KMS-11 (cell line): ENCODE measurements at regions not wholly inside any gene's neighbourhood (a gene's known extent, or its start where the extent isn't known, plus 50 kb on each side); places are given as distances from the start of the nearest gene placed in this dataset.

Experiments
- H2AFZ ChIP-seq: fragments of 200-600 bp; sonication (generic); 2 replicates; pipeline ENCODE4 v1.6.1; 2016; ENCODE audit warnings: antibody characterized with exemption, mixed run types, low read depth
- H3K27ac ChIP-seq: fragments of 200-600 bp; sonication (generic); 2 replicates; pipeline ENCODE4 v1.6.1; 2016; ENCODE audit warnings: mild to moderate bottlenecking, mixed run types
- H3K27me3 ChIP-seq: fragments of 200-600 bp; sonication (generic); 2 replicates; pipeline ENCODE4 v1.6.1; 2017; ENCODE audit warnings: mild to moderate bottlenecking, low read depth, mixed run types, moderate library complexity; ENCODE audit not compliant: insufficient read depth
- H3K36me3 ChIP-seq: fragments of 200-600 bp; sonication (generic); 2 replicates; pipeline ENCODE4 v1.6.1; 2017; ENCODE audit warnings: mild to moderate bottlenecking, mixed run types; ENCODE audit not compliant: insufficient read depth
- H3K4me1 ChIP-seq: fragments of 200-600 bp; sonication (generic); 2 replicates; pipeline ENCODE4 v1.6.1; 2016; ENCODE audit warnings: mild to moderate bottlenecking, low read depth, mixed run types; ENCODE audit not compliant: poor library complexity, severe bottlenecking
- H3K4me2 ChIP-seq: fragments of 200-600 bp; sonication (generic); 2 replicates; pipeline ENCODE4 v1.7.0; 2016; ENCODE audit warnings: mild to moderate bottlenecking, mixed run types
- H3K4me3 ChIP-seq: fragments of 200-600 bp; sonication (generic); IDR thresholded peaks from 2 replicates; pipeline ENCODE4 v1.6.1; 2017; ENCODE audit warnings: low read depth, low read length, mixed read lengths; ENCODE audit not compliant: insufficient read depth
- H3K79me2 ChIP-seq: fragments of 200-600 bp; sonication (generic); 2 replicates; pipeline ENCODE4 v1.6.1; 2016; ENCODE audit warnings: low read depth, mixed run types; ENCODE audit not compliant: insufficient read depth
- H3K9ac ChIP-seq: fragments of 200-600 bp; sonication (generic); 2 replicates; pipeline ENCODE4 v1.6.1; 2016; ENCODE audit warnings: mild to moderate bottlenecking, mixed run types
- H4K20me1 ChIP-seq: fragments of 200-600 bp; sonication (generic); 2 replicates; pipeline ENCODE4 v1.6.1; 2016; ENCODE audit warnings: mild to moderate bottlenecking, mixed run types; ENCODE audit not compliant: insufficient read depth
- TF ChIP-seq, protein P1 (sequence below): fragments of 200-600 bp; sonication (generic); conservative IDR thresholded peaks from 2 replicates; pipeline ENCODE4 v1.6.1; 2017; ENCODE audit warnings: low read depth, mild to moderate bottlenecking, antibody characterized with exemption, low read length, moderate library complexity, mixed read lengths

DNA sequence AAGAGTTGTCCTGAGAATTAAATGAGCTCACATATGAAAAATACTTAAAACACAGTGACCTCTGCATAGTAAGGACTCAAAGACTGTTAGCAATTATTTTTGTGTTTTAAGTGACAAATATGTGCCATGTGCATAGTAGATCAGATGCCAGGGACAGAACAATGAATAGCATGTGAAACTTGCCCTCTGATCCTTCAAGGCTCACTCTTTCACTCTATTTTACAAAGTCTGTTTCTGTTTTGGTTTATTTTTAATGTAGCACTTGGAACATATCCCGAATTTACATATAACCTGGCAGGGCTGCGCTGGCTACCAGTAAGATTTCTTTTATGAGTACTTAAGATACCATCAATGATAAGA is 135.5 kb upstream of the TNFAIP3 start:
- H3K4me3 ChIP-seq = no peak overlapping the region
- H3K4me2 ChIP-seq = no peak overlapping the region; the same call in 1 of the 2 replicates
- H3K27ac ChIP-seq = no peak overlapping the region
- no peaks in the 10 kb centered on the region for H4K20me1 ChIP-seq
- no peaks in the 10 kb centered on the region for H3K36me3 ChIP-seq
- no peak overlapping the region for H3K9ac ChIP-seq
- TF ChIP-seq, protein P1, sequence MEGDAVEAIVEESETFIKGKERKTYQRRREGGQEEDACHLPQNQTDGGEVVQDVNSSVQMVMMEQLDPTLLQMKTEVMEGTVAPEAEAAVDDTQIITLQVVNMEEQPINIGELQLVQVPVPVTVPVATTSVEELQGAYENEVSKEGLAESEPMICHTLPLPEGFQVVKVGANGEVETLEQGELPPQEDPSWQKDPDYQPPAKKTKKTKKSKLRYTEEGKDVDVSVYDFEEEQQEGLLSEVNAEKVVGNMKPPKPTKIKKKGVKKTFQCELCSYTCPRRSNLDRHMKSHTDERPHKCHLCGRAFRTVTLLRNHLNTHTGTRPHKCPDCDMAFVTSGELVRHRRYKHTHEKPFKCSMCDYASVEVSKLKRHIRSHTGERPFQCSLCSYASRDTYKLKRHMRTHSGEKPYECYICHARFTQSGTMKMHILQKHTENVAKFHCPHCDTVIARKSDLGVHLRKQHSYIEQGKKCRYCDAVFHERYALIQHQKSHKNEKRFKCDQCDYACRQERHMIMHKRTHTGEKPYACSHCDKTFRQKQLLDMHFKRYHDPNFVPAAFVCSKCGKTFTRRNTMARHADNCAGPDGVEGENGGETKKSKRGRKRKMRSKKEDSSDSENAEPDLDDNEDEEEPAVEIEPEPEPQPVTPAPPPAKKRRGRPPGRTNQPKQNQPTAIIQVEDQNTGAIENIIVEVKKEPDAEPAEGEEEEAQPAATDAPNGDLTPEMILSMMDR = no peak
- H3K4me1 ChIP-seq = peaks cover 28% of the 10 kb centered on the region
- H2AFZ ChIP-seq = no peak overlapping the region
- no peaks in the 10 kb centered on the region; the same call in 1 of the 2 replicates for H3K27me3 ChIP-seq
- H3K79me2 ChIP-seq = no peaks in the 10 kb centered on the region

DNA sequence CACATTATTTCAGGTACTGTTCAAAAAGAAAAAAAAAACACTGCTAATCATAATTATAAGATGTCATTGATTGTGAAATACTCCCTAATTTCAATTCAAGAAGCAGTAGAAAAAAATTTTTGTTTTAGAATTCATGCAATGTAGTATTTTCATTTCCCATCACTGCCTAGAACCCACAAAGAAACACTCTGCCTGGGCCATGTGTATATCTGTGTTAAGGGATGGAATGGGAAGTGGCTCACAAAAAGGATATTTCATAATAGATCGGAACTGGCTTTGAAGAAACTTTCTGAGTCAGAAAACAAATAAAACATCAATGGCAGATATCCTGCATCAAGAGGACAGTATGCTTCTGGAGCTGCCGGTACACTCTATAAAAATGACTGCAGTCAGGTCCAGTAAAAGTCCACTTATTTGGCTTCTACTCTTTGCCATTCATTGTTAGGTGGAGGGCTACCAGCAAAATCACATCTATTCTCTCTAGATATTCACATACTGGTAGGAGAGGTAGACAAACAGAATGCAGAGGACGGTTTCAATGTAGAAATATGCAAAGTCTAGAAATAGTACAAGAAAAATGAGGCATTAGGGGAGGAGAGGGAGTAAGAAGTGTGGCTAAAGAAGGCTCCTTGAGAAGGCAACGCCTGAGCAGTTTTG is 135.0 kb upstream of the TNFAIP3 start:
- Histone ChIP-seq H3K9ac (no peak overlapping the region), H3K4me3 (no peak overlapping the region), H3K4me1 (peaks cover 33% of the 10 kb centered on the region), H3K4me2 (no peak overlapping the region; the same call in 1 of the 2 replicates), H2AFZ (no peak overlapping the region), H3K27ac (no peak overlapping the region), H3K79me2 (no peaks in the 10 kb centered on the region), H4K20me1 (no peaks in the 10 kb centered on the region), H3K36me3 (no peaks in the 10 kb centered on the region), H3K27me3 (no peaks in the 10 kb centered on the region; the same call in 1 of the 2 replicates)
- TF ChIP-seq, protein P1 = no peak

DNA sequence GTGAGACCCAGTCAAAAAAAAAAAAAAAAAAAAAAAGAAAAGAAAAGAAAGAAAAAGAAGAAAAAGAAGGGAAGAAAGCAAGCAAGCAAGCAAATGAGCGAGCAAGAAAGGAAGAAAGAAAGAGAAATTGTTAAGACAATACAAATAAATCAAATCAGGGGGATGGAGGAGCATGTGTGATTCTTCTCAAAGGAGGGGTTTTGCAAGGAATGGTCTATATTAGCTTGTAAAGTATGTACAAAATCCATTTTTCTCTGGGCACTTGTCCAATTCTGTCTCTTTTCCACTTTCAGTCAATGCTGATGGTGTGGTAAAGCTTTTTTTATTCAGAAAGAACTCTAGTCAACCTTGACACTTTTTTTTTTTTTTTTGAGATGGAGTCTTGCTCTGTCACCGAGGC is 133.7 kb upstream of the TNFAIP3 start:
- peaks cover 2% of the 10 kb centered on the region; the same call in 1 of the 2 replicates for H3K27me3 ChIP-seq
- no peaks in the 10 kb centered on the region for H4K20me1 ChIP-seq
- no peak overlapping the region for H3K4me3 ChIP-seq
- TF ChIP-seq, protein P1 = no peak
- H3K9ac ChIP-seq = no peak overlapping the region
- H3K4me1 ChIP-seq = peaks cover 39% of the 10 kb centered on the region
- no peak overlapping the region for H3K27ac ChIP-seq
- H3K36me3 ChIP-seq = no peaks in the 10 kb centered on the region
- no peak overlapping the region for H2AFZ ChIP-seq
- H3K4me2 ChIP-seq = no peak overlapping the region
- no peaks in the 10 kb centered on the region for H3K79me2 ChIP-seq

DNA sequence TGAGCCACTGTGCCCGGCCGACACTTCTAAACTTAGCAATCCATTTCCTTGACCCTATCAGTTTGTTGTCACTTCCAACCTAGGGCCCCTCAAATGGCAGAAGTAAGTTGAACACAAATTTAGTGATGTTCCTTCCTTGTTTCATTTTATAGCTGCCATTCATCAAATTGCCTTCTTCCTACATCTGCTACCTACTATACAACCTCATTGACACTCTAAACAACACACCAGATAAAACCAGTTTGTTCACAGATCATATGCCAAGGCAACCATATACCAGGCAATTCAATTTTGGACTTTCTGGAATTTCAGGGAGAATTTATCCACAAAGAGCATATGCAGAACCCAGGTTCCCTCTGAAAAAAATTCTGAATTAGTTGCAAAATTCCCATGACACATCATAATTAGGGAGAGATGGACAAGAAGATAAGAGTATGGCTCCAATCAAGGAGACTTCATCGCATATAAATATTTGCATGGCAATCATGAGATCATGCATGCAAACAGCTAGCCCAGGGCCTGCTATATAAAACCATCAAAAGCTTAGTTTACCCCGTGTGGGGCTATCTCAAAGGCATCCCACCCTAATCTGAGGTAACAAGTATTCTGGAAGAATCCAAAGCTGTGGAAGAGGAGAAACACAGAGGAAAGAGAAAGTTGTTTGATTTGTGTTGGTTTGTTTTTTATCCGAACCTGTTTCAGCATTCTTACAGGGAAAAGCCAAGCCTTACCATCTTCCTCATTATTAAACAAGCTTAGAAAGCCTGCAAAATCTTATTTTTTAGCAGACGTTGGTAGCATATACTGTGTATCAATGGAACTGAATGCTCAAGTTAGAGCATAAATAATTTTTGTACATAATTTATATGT is 132.8 kb upstream of the TNFAIP3 start:
- peaks cover 10% of the 10 kb centered on the region; the same call in 1 of the 2 replicates for H3K27me3 ChIP-seq
- no peak overlapping the region for H3K4me2 ChIP-seq
- peaks cover 39% of the 10 kb centered on the region for H3K4me1 ChIP-seq
- no peak overlapping the region for H3K9ac ChIP-seq
- no peak overlapping the region for H3K27ac ChIP-seq
- H3K4me3 ChIP-seq = no peak overlapping the region
- no peaks in the 10 kb centered on the region for H3K36me3 ChIP-seq
- TF ChIP-seq, protein P1 = no peak
- no peak overlapping the region for H2AFZ ChIP-seq
- no peaks in the 10 kb centered on the region for H3K79me2 ChIP-seq
- H4K20me1 ChIP-seq = no peaks in the 10 kb centered on the region
